DOHH2 (cell line): ENCODE measurements at regions not wholly inside any gene's neighbourhood (a gene's known extent, or its start where the extent isn't known, plus 50 kb on each side); places are given as distances from the start of the nearest gene placed in this dataset.
"Not testable (repeated sequence)": the region's sequence is repeated elsewhere in the genome, so short reads cannot be mapped to it uniquely, and the experiment has no call there.

Experiments
- H3F3A ChIP-seq: fragments of 200-600 bp; sonication (generic), shearing (Covaris generic); 2 replicates; pipeline ENCODE4 v1.6.0; 2016; ENCODE audit warnings: antibody characterized with exemption, mild to moderate bottlenecking; ENCODE audit not compliant: control insufficient read depth, insufficient read depth
- H3K27ac ChIP-seq: fragments of 200-600 bp; sonication (generic); 2 replicates; pipeline ENCODE4 v1.5.1; 2014; ENCODE audit warnings: low read depth, mild to moderate bottlenecking, low read length, moderate library complexity
- H3K27me3 ChIP-seq: fragments of 200-600 bp; sonication (generic); 2 replicates; pipeline ENCODE4 v1.6.1; 2014; ENCODE audit warnings: mild to moderate bottlenecking, low read length, mixed read lengths; ENCODE audit not compliant: control insufficient read depth
- H3K36me3 ChIP-seq: fragments of 200-600 bp; sonication (generic); 2 replicates; pipeline ENCODE4 v1.6.1; 2014; ENCODE audit warnings: mild to moderate bottlenecking, low read length, moderate library complexity, mixed read lengths; ENCODE audit not compliant: control insufficient read depth
- H3K4me1 ChIP-seq: fragments of 200-600 bp; sonication (generic); 2 replicates; pipeline ENCODE4 v1.6.1; 2014; ENCODE audit warnings: mild to moderate bottlenecking, low read length, mixed read lengths; ENCODE audit not compliant: control insufficient read depth
- H3K4me2 ChIP-seq: fragments of 200-600 bp; sonication (generic); 2 replicates; pipeline ENCODE4 v1.6.0; 2014; ENCODE audit warnings: mild to moderate bottlenecking, low read length, moderate library complexity
- H3K4me3 ChIP-seq: fragments of 200-600 bp; sonication (generic); 2 replicates; pipeline ENCODE4 v1.5.1; 2014; ENCODE audit warnings: mild to moderate bottlenecking, low read length, mixed read lengths
- H3K79me2 ChIP-seq: fragments of 200-600 bp; sonication (generic); 2 replicates; pipeline ENCODE4 v1.6.1; 2014; ENCODE audit warnings: mild to moderate bottlenecking, low read length, mixed read lengths; ENCODE audit not compliant: control insufficient read depth
- H3K9me2 ChIP-seq: fragments of 200-600 bp; sonication (generic); replicated peaks from 2 replicates; pipeline ENCODE4 v1.6.1; 2014; ENCODE audit warnings: mild to moderate bottlenecking, low read length, mixed read lengths; ENCODE audit not compliant: control insufficient read depth
- H3K9me3 ChIP-seq: fragments of 200-600 bp; sonication (generic); 2 replicates; pipeline ENCODE4 v1.6.1; 2014; ENCODE audit warnings: antibody characterized with exemption, low read length, mixed read lengths; ENCODE audit not compliant: control insufficient read depth, insufficient read depth
- H4K20me1 ChIP-seq: fragments of 200-600 bp; sonication (generic); 2 replicates; pipeline ENCODE4 v1.6.0; 2014; ENCODE audit warnings: low read depth, mild to moderate bottlenecking, antibody characterized with exemption, low read length, moderate library complexity; ENCODE audit not compliant: control insufficient read depth, insufficient read depth
- CTCF ChIP-seq: fragments of 200-600 bp; sonication (generic); IDR thresholded peaks from one replicate; pipeline ENCODE4 v1.5.1; 2014; ENCODE audit warnings: antibody characterized with exemption, mild to moderate bottlenecking, low read depth, low read length; ENCODE audit not compliant: poor library complexity, severe bottlenecking
- EZH2phosphoT487 ChIP-seq: fragments of 200-600 bp; sonication (generic); IDR thresholded peaks from 2 replicates; pipeline ENCODE4 v1.6.1; 2017; ENCODE audit warnings: borderline replicate concordance, mild to moderate bottlenecking, antibody characterized with exemption, low read length, moderate library complexity, mixed read lengths

GRCh38 chr12:5172886-5173285, 129.2 kb downstream of the KCNA5 start:
- Histone ChIP-seq H3K4me2 (no peak overlapping the region), H3K79me2 (no peaks in the 10 kb centered on the region), H3F3A (no peaks in the 10 kb centered on the region), H3K27ac (no peak overlapping the region), H3K4me1 (no peaks in the 10 kb centered on the region), H4K20me1 (no peaks in the 10 kb centered on the region), H3K27me3 (no peaks in the 10 kb centered on the region), H3K36me3 (no peaks in the 10 kb centered on the region), H3K4me3 (no peak overlapping the region), H3K9me3 (no peaks in the 10 kb centered on the region), H3K9me2 (no peaks in the 10 kb centered on the region)
- no peak for TF ChIP-seq EZH2phosphoT487
- TF ChIP-seq CTCF, result no peak

GRCh38 chr12:5173511-5174011, 129.9 kb downstream of the KCNA5 start:
- Histone ChIP-seq H3K79me2 (no peaks in the 10 kb centered on the region), H3K36me3 (no peaks in the 10 kb centered on the region), H3K9me3 (no peaks in the 10 kb centered on the region), H3K27me3 (peaks cover 5% of the 10 kb centered on the region; the same call in 1 of the 2 replicates), H3K4me3 (no peak overlapping the region), H3K4me1 (no peaks in the 10 kb centered on the region), H3F3A (no peaks in the 10 kb centered on the region), H3K9me2 (no peaks in the 10 kb centered on the region), H3K27ac (no peak overlapping the region), H4K20me1 (no peaks in the 10 kb centered on the region), H3K4me2 (no peak overlapping the region)
- no peak for TF ChIP-seq CTCF
- no peak for TF ChIP-seq EZH2phosphoT487

GRCh38 chr12:5175415-5175814, 131.7 kb downstream of the KCNA5 start:
- not testable (repeated sequence) for H3K4me2 ChIP-seq, H3K9me2 ChIP-seq, H4K20me1 ChIP-seq, H3K4me3 ChIP-seq, H3K9me3 ChIP-seq, H3F3A ChIP-seq, H3K27ac ChIP-seq, H3K4me1 ChIP-seq, H3K79me2 ChIP-seq, H3K36me3 ChIP-seq
- peaks cover 12% of the 10 kb centered on the region; the same call in 1 of the 2 replicates for H3K27me3 ChIP-seq

GRCh38 chr12:5176036-5176435, 132.4 kb downstream of the KCNA5 start:
- Histone ChIP-seq H3K27ac (no peak overlapping the region), H3K9me3 (no peaks in the 10 kb centered on the region), H3K36me3 (no peaks in the 10 kb centered on the region), H3K9me2 (no peaks in the 10 kb centered on the region), H4K20me1 (no peaks in the 10 kb centered on the region), H3K4me3 (no peak overlapping the region), H3K4me1 (no peaks in the 10 kb centered on the region), H3K27me3 (peaks cover 12% of the 10 kb centered on the region; the same call in 1 of the 2 replicates), H3K79me2 (no peaks in the 10 kb centered on the region), H3K4me2 (no peak overlapping the region), H3F3A (no peaks in the 10 kb centered on the region)
- TF ChIP-seq CTCF, result no peak
- no peak for TF ChIP-seq EZH2phosphoT487
